ENCODE measurements at regions not wholly inside any gene's neighbourhood (a gene's known extent, or its start where the extent isn't known, plus 50 kb on each side); places are given as distances from the start of the nearest gene placed in this dataset.
"Not testable (repeated sequence)": the region's sequence is repeated elsewhere in the genome, so short reads cannot be mapped to it uniquely, and the experiment has no call there.

DNA sequence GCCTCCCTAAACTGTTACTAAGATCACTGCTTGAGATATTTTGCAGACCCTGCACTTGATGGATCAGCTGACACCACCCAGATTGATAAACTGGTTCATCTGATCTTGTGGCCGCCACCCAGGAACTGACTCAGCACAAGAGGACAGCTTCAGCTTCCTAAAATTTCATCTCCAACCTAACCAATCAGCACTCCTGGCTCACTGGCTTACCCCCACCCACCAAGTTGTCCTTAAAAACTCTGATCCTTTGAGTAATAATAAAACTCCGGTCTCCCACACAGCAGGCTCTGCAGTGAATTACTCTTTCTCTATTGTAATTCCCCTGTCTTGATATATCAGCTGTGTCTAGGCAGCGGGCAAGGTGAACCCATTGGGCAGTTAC lies 174.8 kb downstream of the UTP18 start:
- no peak for DNase-seq (ENCODE audit: low spot score)

DNA sequence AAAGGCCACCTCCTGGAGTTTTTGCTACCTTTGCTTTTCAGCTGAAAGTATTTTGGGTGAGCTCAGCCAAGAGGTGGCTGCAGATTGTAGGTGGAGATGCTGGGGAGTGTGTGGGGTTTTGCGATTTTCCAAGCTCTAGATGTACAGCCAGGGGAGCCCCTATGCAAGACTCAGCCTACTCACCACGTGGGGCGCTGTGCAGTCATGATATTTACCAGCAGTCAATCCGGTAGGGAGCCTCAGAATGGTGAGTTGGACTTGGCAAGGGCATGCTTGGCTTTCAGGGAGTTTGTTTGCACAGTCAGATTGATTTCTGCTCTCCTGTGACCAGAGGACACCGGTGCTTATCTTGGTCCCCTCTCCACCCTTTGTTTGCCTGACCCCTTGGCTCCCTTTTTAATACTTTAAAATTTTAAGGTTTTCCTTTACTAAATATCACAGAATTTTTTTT lies 175.3 kb downstream of the UTP18 start:
- no peak for DNase-seq (ENCODE audit: low spot score)

DNA sequence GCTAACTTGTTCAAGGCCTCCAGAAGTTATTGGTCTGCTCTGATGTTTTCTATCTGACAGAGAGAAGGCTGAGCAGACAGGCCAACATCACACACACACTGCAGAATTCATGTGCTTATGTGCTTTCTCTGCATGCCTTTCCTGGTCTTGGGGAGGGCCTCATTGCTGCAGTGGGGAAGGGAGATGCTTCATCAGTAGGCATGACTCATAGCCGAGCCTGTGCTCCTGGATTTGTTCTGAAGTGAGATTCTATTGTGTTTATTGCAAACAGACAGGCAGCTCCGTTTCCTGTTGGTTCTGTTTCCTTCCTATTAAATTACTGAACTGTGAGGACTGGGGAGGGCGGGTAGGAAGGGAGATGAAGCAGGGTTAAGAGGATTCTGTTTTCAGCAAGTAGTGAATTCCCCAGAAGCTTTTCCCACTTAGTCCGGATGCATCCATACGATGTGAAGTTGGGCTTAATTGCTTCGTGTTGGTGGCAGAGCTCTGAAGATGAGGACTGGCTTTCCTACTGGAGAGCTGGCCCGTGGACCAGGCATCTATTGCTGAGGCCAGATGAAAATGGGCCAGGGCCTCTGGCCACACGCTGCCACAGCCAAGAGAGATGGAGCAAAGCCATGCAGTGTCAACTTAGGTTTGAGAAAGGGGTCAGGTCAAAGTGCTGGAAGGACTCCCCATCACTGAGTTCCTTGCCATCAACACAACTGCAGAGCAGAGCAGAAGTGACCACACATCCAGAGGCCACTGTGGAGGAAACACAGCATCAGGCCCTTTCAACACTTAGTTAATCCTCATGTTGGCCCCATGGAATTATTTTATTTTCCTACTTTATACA lies 179.3 kb downstream of the UTP18 start:
- DNase-seq (ENCODE audit: low spot score): no peak

DNA sequence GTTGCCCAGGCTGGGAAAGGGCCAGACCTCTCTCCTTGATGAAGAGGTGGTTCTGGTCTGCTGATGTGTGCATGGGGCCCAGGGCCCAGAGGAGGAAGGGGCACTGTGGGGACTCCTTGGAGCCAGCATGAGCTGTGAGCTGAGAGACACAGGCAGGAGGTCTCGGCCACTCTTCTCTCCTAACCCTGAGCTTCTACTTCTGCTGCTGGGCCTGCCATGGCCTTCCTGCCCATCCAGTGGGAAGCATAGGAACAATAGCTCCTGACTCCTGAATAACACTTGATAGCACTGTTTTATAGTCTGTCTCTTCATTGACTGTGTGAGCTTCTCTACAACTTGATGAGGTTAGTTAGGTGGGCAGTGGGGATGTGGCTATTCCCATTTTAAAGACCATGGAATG lies 181.1 kb downstream of the UTP18 start:
- DNase-seq (ENCODE audit: low spot score): no peak

DNA sequence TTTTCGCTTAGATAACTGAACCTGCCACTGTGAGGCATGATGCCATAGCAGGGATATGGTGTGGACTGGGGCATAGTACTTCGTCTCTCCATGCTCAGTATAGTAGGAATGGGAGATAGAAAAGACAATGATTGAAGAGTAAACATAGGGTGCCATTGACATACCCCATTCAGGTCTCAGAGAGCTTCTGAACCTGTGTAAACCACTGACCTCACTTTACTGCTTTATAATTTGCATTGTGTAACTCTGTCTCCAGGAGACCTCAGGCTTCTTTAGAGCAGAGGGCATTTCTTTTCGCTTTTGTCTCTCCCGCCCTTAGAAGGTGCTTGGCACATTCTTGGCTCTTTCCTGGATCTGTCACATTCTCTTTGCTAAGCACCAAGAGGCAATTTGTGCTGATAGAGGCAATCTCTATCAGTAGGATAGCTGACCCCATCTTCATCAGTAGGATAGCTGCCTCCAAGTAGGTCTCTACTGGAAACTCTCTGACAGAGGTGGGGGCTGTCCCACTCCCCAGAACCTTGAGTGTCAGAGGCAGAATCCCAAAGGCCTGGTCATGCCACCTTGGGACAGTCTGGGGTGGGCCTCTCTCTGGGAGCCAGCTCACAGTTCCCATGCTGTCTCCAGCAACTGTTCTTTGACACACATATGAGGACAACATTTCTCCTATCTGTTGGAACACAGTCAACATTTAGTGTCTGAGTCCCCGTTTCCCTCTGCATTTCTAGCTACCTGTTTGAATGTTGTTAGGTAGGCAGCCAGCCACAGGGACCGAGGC lies 181.9 kb downstream of the UTP18 start:
- DNase-seq (ENCODE audit: low spot score): no peak

DNA sequence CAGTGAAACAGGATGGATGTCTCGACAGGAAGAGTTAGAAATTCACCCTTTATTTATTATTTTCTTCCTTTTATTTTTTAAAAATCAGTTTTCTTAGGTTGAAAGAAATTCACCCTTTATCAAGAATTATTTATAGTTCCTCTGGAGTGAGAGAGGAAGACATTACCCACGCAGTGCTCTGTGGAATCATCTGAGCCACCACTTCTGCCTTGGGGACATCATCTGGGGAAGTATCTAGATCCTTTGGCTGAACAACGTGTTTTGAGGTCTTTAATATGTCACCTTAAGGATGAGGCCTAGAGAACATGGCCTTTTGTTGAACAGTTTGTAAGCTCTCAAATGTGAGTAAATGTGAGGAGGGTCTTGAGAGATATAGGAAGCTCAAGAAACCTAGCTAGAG lies 183.3 kb downstream of the UTP18 start:
- no peak for DNase-seq (ENCODE audit: low spot score)

DNA sequence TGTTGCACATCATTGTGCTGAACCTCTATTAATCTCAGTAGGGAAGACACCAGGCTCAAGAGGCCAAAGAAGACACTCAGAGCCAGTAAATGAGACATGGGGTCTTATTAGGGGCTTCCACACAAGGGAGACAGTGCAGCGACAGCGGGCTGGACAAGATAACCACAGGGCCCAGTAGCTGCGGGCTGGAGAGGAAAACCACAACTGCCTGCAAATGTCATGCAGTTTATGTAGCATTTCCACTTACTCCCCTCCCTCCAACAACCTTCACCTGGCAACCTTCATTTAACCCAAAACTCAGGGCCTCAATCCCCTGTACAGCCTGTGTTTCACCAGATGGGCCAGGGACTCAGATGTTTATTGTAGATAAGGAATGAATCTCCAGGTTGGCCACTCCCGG lies 185.6 kb downstream of the UTP18 start:
- DNase-seq (ENCODE audit: low spot score): no peak

DNA sequence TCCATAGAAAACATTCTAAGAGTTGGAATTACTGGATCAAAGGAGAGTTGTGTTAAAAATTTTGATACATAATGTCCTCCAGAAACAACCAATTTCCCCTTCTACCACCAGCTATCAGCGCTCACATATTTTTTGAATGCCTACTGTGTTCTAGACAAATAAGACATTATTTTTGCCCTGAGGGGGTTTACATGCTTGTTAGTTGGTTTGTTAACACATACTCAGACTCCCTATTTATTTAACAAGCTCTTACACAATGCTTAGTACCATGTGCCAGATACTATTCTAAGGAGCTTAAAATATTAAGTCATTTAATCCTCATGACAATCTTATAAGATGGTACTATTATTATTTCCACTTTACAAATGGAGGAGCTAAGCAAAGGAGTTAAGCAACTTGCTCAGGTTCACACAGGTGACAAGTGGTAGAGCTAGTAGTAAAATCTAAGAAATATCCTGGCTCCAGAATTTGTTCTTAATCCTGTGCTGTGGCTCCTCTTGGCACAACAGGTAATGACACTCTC lies 194.2 kb downstream of the UTP18 start:
- DNase-seq (ENCODE audit: low spot score): no peak

DNA sequence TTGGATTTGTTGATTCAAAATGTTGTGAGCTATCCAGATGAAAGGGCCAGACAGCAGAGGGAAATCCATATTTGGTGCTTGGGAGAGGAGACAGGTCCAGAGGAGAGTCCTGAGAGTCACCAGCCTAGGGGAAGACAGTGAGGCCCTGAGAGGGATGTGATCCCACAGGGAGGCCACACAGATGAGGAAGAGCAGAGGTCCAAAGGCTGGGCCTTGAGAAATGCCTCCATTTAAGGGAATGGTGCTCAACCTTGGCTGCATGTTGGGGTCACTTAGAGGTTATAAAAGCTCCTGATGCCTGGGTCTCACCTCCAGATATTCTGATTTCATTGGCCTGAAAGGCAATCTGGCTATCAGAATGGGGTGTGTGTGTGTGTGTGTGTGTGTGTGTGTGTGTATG lies 194.9 kb downstream of the UTP18 start:
- no peak for DNase-seq (ENCODE audit: low spot score)

DNA sequence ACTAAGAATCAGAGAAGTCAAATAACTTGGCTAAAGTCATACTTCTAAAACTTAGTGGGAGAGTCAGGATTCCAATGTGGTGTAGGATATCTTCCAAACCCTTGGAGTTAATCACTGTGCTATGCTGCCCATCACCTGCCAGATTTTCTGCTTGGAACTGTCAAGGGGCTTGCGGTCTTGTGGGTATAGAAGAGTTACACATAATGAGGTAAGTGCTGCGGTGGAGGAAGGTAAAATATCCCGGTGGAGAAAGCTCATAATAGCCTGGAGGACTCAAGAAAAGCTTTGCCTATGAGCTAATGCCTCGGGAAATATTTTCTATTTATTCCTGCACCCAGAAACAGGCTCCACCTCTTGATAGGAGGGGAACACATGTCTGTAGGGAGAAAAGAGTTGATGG lies 195.6 kb downstream of the UTP18 start:
- DNase-seq (ENCODE audit: low spot score): no peak

DNA sequence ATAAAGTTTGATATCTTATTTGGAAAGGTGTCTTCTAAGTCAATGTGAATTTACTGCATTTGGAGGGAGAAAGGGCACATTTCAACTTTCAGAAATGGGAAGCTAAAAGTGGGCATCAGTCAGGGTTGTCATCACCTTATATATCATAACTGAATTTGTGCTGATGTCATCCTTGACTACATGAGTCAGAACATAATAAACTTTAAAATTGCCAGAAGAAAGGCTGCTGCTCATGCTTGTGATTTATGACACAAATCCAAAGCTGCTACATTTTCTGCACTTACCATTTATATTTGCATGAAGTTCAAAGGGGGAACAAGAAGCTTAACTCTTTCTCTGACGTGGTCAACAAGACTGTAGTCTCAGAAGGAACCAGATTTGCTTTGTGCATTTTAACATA lies 196.6 kb downstream of the UTP18 start:
- no peak for DNase-seq (ENCODE audit: low spot score)

DNA sequence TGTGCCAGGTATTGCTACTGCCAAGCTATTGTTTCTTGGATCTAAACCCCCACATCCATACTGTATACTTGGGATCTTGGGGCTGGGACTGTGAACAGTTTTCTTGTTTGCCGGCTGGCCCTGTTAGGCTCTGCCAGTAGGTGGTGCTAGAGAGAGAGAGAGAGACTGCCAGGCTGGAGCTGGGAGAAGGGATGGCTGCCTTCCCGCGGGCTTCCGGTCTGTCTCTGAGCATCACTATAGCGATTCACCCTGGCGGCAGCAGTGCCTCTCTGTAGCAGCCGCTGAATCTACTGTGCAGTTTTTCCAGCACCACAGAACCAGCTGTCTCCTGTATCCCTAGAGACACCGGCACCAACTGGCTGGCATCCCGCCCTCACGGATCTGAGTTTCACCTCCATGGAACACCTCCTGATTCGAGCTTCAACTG lies 201.2 kb downstream of the UTP18 start:
- peak; percentile 50 for DNase-seq (ENCODE audit: low spot score)

DNA sequence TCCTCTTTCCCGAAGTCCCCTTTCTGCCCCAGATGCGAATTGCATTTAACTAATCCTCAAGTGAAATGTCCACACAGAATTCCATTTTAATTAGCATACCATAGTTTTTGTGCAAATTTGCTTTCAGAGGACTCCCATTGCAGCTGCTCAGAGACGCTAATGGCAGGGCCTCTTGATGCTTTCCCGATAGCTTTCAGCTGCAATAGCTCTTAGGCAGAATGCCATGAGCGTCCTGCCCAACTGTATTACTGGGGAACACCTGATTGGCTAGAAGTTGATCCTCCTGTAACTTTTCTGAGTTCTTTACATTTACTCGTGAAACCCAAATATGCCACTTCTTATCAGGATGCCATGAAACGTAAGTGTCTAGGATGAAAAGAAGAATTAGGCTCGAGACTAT lies 203.0 kb downstream of the UTP18 start:
- no peak for DNase-seq (ENCODE audit: low spot score)

DNA sequence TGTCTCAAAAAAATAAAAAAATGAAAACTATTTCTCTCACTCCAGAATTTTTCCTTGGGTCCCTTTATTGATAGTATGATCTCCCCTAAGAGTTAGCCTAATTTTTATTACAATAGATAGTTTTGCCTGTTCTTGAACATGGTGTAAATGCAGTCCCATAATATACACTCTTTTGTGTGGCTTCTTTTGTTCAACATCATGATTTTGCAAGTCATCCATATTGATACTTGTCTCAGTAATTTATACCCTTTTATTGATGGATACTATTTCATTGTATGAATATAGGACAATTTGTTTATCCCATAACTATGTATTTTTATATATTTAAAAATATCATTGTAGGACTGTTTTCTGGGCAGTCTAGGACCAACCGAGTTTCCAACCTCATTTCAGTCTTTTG lies 207.0 kb downstream of the UTP18 start:
- DNase-seq (ENCODE audit: low spot score): no peak

DNA sequence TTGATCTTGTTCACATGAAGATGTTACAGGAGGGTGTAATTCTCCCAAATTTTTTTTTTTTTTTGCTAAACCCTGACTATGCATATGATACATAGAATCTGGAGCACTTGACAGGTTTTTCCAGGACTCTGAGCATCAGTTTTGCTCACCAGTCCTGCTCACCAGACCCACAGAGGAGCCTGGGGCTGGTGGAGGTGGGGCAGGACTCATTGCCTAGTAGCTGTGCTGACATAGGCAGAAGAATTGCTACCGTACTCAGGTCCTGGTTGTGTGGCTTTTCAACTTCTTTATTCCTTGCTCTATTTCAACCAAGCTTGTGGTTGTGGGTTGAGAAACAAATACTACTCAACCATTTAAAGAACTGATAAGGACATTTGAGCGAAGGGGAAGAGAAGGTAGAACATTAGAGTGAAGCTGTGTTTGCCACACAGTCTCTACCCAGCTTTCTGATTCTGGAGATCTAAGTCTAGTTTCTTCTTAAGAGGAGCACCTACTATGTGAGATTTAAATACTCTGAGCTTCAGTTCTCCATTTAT lies 212.4 kb downstream of the UTP18 start:
- no peak for DNase-seq (ENCODE audit: low spot score)

DNA sequence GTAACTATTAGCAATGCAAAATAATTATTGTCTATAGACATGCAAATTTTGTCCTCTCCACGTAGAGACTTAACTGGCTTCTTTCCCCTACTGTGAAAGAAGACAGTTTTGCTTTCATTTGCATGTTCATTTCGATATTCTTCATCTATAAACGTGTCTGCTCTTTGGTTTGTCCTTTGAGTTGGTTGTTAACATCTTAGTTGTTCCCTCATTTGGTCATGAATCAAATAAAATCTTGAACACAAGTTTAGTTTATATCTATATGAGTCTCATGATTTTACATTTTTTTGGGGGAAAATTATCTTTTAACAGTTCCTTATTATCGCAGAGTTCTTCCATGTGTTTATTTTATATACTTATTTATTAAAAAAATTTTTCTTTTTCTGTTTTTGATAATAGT lies 214.4 kb downstream of the UTP18 start:
- no peak for DNase-seq (ENCODE audit: low spot score)

DNA sequence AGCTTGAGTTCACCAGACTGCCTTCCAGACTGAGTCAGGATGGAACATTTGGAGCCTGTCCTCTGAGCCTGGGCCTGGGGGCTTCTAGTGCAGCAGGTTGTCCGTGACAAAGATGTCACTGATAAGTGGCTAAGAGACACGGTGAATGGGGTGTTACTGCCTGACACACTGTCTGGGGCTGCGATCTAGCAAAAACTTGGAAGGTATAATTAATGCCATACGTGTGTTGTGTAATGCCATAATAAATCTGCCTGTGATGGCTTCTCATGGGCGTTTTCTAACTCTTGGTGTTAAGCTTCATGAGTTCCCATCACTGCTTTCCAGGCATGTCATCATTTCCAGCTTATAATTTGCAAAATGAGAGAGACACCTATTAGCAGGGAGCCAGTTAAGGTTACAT lies 215.4 kb downstream of the UTP18 start:
- no peak for DNase-seq (ENCODE audit: low spot score)

DNA sequence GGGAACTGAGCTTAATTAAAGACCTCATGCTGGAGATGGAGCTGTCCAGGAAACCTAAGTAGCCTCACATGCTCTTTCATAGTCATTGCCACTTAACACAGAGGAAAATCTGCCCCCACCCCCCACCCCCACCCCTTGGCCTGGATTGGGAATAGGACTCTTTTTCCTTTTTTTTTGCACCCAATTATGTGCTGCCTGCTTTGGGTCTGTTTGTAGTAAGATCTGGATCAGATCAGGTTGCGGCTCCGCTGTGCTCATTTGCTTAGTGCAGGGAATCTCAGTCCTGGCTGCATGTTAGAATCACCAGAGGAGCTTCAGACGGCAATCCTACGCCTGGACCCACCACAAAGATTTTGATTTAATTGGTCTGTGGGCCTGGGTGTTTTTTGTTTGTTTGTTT lies 219.0 kb downstream of the UTP18 start:
- no peak for DNase-seq (ENCODE audit: low spot score)

DNA sequence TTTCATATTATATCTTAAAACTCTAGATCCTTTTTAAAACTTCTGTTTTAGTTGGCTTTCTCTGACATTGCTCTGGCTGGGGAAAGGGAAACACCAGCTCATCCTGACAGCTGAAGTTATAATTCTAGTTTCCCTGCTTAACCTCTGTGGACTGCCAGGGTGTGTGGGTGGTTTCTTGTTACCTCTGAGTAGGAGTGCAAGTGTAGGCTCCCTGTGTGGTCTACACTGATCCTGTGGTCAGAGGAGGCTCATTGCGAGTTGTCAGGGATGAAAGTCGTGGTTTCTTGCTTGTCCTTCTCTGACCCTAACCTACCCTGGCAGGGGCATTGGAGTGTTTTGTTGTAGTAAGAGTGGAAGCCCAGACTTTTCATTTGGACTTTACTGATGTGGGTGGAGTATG lies 221.0 kb downstream of the UTP18 start:
- DNase-seq (ENCODE audit: low spot score): no peak

DNA sequence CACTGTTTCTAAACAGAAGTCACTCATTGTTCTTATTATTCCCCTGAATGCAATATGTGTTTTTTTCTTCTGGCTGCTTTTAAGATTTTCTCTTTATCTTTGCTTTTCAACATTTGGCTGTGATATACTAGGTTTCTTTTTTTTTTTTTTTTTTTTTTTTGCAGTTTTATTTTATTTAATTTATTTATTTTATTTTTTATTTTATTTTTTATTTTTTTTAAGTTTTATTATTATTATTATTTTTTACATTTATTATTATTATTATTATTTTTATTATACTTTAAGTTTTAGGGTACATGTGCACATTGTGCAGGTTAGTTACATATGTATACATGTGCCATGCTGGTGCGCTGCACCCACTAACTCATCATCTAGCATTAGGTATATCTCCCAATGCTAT lies 221.9 kb downstream of the UTP18 start:
- not testable (repeated sequence) for DNase-seq (ENCODE audit: low spot score)

DNA sequence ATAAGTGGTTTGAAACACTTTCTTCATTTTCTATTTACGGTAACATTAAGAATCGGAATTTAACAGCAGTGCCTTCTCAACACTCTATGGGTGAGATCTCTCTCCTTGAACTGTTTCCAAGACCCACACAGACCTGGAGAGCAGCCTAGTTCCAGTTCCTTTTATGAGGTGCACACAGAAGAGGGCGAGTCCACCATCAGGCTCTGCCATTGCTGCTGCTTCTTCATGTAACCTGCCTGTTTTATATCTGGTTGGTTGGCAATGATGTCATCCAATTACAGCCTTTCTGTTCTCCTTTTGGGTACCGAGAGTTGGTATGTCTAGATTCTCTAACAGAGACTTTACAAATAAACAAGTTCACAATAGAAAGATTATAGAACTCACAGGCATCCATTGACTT lies 225.7 kb downstream of the UTP18 start:
- DNase-seq (ENCODE audit: low spot score): no peak

DNA sequence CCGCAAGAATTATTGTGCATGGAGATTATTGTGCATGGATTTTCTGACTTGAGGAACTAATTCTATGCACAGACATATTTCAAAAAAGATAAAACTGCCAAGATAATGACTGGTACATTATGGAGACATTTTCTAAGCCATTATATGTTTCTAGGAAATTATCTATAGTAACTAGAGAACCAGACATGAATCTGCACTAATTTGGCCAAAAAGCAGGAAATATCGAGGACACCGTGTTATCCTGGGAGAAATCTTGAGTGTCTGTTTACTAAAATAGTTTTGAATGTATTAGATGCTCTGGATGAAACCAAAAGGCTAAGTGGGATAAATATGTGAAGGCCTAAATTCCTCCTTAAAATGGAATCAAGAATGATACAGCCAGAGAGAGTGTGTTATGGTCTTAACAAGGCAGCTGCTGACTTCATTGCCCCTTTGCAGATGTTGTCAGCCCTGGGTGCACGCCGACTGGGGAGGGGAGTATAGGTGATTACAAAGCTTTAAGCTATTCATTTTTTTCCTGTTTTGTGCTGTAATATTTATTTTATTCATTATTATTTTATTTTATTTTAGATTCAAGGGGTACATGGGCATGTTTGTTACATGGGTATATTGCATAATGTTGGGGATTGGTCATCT lies 226.7 kb downstream of the UTP18 start:
- no peak for DNase-seq (ENCODE audit: low spot score)

DNA sequence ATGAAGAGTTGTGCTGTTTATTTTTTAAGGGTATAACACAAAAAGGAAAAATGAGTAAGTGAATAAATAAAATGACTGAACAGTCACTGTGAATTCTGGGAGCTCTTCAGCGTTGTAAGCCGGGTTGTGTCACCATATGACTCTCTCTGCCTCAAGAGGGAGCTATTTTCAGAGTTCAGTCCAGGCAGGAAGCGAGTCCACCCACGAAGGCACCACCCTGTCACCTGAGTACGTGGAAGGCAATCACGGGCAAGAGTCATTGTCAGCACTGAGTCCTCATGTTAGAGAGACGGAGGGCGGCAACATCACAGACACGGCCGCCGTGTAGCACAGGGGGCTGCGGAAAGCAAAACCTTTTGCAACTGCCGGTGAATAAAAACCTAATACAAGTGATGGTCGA lies 227.6 kb downstream of the UTP18 start:
- no peak for DNase-seq (ENCODE audit: low spot score)
